GM19351 (cell line): ENCODE measurements at regions not wholly inside any gene's neighbourhood (a gene's known extent, or its start where the extent isn't known, plus 50 kb on each side); places are given as distances from the start of the nearest gene placed in this dataset.

Experiments
- ATAC-seq: cut with Tn5 transposase; IDR thresholded peaks from one replicate; pipeline ENCODE4 v1.9.1; 2021; ENCODE audit warnings: mild to moderate bottlenecking, moderate library complexity; ENCODE audit not compliant: unreplicated experiment

DNA sequence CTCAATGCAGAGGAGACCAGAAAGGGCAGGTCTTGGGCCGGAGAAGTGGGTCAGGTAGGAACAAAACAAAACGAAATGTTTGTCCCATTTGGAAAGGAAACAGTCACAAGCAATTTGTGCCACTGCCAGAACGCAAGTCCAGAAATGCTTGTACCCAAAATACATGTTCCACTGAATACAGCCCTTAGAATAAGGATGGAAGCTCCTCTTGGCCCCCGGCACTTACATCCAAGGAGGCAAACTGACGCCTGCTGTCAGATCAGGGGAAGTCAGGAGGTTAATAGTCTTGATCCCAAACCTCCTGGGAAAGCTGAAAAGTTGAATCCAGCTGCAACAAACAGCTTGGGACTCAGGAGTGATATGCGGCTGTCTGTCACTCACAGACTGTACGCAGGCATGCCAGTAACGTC, 75.9 kb upstream of the GALNT2 start:
- ATAC-seq, result no peak

DNA sequence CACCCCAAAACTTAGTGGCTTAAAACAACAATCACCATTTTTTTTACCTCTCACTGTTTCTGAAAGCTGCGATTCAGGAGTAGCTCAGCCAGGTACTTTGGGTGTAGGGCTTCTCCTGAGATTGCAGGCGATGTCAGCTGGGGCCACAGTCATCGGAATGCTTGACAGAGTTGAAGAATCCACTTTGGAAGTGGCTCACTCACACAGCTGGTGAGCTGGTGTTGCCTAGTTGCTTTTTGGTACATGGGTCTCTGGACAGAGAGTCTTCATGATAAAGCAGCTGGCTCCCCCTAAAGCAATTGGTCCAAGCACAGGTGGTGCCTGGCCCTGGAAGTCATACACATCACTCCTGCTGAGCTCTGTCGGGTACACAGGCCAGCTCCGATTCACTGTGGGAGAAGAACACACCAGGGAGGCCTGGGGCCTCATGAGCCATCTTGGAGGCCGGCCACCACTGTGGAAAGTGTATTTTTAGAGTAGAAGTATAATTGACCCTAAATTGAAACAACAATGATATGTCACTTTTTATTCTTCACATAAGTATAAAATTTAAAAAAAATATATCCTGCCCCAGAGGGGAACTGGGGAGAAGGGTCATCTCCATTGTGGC, 75.2 kb upstream of the GALNT2 start:
- no peak for ATAC-seq

DNA sequence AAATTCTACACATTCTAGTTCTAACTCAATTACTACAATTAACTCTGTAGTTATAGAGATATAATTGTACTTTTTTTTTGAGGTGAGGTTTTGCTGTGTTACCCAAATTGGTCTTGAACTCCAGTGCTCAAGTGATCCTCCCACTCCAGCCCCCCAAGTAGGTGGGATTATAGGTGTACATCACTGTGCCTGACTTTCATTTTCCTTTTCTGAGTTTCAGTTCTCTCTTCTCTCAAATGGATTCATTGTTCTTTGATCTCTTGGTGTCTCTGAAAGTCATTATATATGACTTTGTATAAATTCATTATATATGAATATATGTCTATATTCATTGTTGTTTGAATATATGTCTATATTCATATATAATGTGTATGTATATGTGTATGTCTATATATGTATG, 74.0 kb upstream of the GALNT2 start:
- ATAC-seq, result peak; percentile 85

DNA sequence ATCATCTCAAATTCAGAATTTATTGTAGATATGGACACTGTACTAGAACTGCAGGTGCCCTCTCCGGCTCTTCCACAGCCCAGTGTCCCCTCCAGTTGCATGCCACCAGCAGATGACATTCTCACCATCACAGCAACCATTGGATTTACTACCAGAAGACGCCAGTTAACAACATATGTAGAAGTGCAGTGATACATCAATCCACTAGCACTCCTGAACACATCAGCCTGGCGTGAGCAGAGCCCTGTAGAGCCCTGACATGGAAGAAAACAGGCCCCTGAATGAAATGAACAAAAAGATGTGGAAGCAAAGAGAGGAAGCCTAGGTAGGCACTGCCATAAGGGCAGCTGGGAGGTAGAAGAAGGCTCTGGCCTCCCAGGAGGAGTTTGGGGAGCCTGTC, 73.1 kb upstream of the GALNT2 start:
- ATAC-seq, result no peak

DNA sequence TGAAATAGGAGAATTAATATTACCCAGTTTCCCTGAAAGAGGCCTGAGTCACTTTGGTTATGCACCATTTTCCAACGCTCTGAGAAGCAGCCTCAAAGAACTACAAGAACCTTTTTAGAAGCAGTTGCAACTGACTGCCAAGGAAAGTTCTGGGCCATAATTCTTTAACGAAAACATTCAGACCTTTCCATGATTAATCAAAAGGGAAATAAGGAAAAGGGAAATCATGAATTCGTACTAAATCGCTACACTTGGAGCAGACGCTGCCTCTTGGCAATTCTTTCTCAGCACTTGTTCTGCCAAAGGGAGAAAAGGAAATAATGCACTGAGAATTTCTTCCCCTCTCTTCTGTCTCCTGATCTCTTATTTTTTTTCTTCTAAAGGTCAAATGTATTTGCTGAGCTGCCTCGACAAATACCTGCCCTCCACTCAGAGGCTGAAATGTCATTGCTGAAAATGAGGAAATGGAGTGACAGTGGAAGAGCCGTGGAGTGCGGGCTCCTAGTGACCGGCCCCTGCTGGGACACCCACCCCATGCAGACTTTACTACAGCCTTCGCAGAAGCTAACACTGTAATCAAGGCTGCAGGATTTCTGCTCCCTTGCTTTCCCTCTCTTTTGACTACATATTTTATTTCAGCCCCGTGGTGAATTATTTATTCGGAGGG, 67.9 kb upstream of the GALNT2 start:
- no peak for ATAC-seq

DNA sequence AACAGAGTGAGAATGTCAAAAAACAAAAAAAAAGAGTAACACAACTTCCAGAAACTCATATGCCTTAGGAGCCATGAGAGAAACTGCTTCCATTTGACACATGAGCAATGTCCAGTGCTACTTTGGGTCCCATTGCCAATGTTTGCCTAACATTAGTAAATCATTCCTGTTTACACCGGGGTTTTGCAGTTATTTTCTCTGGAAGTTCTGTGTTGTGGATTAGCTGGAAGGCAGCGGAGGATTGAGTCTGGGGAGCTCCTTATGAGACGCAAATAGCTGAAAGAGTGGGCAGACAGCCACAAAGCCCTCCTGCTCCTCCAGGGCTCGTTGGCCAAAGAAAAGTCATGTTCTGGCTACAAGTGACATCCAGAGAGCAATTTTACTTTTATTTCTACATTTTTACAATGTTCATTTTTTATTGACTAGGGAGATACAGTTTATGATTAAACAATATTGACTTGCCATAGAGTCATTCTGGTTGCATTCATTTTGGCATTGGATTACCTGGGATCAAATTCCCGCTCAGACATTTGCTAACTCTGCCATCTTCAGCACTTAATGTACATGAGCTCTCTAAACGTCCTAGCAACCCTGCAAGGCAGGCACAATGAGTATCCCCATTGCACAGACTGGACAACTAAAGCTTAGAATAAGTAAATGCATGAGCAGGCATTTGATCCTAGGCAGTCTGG, 66.4 kb upstream of the GALNT2 start:
- ATAC-seq, result no peak

DNA sequence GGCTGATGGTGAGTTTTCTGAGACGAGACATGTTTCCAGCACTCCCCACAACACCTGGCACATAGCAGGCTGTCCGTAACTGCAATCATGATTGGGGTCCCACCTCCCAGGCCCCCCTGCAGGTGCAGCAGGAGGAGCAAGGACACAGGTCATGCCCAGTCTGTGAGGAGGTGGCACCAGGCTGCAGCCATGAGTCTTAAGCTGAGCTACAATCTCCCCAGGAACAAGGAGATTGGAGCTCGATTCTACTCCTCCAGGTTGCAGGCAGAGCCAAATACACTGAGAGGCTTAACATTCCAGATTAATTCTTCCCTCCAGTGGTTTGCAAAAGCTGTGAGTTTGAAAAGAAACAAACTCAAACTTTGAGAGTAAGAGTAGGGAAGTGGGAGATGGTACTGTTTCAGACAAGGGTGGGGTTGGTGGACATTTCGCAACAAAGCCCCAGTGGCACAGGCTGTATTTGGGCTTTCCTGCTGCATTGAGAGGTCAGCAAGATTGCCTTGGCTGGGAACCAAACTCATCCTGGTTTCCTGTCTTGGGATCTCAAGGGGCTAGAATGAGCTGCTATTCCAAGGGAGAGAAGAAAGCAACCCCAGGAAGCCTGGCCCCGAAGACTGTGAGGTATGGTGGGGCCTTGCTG, 64.8 kb upstream of the GALNT2 start:
- no peak for ATAC-seq

DNA sequence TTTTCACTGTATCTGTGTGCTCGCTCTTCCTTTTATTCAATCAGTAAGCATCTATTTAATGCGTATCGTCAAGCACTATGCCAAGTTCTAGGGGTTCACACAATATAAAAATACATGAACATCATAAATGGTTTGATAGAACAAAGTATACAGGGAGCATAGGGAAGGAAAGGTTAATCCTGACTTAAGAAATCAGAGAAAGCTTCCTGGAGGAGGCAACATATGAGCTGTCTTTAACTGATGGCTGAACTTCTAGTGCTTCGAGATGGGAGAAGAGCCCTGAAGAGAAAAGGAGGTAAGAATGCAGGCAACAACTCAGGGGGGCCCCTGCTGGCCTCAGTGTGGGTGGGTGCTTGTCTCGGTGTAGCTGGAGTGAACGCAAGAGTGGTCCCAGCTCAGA, 63.6 kb upstream of the GALNT2 start:
- ATAC-seq, result no peak

DNA sequence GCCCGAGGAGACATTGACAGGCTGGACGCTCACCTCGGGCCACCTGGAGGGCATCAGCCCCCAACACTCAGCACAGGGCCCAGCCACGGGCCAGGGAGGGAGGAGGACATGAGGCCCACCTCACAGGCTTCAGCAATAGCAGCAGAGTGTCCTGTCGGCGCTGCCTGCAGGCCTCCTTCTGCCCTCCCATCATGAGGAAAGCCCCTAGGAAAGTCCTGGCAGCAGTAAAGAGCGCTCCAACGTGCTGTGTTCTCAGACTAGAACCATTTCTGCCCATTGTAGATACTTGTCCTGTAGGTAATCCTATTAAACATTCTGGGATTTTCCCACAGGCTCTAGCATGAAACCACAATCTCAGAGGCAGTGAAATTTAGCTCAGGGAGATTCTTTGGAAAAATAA, 62.0 kb upstream of the GALNT2 start:
- no peak for ATAC-seq

DNA sequence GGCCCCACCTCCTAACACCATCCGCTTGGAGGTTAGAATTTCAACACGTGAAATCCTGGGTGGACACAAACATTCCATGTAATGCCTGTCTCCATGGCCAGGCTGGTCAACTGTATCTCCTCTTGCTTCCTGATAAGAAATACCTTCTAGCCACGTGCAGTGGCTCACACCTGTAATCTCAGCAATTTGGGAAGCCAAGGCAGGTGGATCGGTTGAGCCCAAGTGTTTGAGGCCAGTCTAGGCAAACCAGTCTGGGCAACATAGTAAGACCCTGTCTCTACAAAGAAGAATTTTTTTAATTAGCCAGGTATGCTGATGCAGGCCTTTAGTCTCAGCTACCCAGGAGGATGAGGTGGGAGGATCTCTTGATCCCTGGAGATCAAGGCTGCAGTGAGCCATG, 58.3 kb upstream of the GALNT2 start:
- ATAC-seq, result no peak

DNA sequence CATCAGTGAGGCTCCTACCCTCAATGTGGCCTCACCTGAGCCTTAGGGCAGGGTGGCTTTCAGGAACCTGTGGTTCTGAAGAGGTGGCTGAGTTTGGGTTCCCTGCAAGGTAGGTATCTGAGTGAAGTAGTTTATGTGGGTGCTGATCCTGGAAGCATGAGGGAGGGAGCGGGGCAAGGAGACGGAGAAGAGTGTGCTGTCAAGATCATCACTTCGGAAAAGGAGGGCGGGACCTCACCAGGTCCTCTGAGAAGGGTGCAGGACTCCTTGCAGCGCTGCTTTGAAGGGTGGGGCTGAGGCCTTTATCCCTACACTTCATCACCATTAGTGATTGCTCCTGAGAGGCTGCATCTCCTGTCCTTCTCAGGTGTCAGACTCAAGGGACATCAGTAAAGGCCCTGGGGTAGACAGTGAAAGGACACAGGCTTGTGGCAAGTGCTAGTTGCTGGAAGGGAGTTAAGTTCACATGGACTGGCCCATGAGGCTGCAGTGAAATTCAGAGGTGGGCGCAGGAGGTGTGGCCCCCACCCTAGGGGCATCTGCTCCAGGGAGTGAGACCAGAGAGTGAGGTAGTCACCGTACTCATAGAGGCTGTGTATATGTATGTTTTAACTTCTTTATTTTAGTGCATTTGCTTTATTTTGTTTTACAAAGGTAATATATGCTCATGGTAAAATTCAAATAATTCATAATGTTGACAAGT, 57.3 kb upstream of the GALNT2 start:
- no peak for ATAC-seq

DNA sequence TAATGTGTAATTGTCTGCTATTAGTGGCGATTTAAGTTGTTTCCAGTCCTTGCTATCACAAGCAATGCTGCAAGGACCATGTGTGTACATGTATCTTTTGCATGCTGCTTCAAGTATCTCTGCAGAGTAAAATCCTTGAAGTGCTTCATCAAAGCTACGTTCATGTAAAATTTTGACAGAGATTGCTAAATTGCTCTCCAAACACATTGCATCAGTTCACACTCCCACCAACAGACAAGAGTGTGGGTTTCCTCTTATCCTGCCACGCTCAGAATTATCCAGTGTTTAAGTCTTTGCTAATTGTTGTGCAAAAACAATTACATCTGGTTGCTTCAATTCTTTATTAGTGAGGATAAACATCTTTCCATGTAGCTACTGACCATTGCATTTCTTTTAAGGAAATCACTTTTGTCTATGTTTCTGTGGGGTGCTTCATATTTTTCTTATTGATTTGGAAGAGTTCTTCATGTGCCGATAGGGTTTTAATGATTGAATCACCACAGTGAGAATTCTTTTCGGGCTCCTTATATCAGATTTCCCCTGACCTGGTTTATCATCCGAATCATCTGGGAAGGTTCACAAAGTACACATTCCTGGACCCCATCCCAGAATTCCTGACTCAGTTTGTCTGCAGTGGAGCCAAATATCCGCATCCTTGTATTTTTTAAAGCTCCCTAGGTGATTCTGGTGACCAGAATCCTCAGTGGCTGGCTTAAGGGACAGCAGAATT, 56.3 kb upstream of the GALNT2 start:
- no peak for ATAC-seq

DNA sequence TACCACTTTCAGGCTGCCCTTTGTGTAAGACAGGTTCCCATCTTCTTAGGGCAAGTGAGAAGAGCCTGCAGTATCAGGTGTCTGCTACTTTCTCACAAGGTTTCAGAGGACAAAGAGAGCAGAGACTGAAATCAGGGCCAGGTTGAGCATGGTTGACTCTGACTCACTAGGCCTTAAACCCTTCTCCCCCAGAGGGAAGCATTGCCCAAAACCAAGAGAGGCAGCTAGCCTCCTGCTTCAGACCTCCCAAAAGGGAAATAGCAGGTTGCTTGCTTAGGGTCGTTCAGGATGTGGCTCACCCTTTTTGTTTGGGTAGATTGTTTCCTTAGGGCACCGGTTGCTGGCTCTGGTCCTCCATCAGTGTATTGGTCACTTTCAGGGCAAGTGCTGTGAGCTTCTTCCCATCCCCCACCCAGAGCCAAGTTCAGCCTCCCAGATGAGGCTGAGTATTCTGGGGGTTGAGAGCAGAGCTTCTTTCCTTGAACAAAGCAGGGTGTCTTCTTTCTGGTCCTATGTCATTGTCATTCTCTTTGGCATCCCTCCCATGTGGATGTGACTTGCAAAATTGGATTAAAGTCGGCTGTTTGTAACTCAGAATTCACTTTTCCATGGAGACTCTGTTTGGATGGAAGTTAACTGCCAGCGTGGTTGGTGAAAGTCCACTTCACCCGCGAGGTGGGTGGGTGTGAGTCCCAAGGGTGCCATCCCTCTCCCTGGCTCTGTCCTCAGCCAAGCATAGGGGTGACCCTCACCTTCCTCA, 55.5 kb upstream of the GALNT2 start:
- no peak for ATAC-seq

DNA sequence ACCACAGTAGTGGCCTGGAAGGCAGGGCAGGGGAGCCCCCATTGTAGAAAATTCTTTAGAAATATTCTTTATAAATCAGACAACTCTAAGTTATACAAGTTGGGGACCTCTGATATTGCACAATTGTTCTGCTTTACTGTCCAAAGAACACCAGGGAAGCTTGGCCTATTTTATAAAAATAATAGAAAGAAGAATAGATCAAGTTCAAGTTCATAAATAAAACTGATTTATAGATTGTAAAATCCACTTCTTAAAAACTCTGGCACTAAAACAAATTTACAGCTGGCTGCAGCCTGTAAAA, 55.0 kb upstream of the GALNT2 start:
- ATAC-seq, result no peak

DNA sequence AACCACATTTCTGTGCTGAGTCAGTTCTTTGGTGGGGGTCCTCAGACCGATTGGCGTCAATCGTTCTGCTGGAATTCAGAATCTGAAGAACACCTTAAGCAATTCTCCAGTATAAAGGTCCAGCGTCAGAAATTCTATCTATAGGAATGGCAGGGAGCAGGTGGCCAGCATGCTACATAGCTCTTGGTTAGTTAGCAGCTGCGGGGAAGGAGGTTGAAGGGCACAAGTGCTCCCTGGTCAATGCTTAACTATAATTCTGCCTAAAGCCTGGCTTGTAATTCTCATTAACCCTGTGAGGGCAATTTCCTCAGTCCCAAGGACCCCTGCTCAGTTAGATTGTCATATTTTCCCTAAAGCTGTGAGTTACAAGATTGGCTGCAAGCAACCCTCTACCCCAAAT, 54.3 kb upstream of the GALNT2 start:
- no peak for ATAC-seq

DNA sequence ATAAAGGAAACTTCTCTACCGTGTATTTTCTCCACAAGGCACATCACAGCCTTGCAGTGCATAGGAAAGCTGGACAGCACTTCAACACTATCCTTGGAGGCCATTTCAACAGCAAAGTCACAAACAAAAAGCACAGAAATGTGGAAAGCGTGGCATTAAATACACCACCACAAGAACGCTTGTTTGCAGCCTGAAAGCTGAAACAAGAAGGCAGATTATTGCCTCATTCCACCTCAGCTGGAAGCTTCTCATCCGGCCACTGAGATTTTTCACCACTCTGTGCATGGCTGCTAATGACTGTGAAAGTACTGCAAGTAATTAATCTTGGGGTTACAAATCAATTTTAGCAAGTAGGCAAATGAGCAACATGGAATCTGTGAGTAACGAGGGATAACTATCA, 50.9 kb upstream of the GALNT2 start:
- ATAC-seq, result no peak
